ENCODE measurements at regions not wholly inside any gene's neighbourhood (a gene's known extent, or its start where the extent isn't known, plus 50 kb on each side); places are given as distances from the start of the nearest gene placed in this dataset.

GRCh38 chr16:86037999-86038925 is 139.3 kb downstream of the IRF8 start:
- TF ChIP-seq POLR2A (IDR thresholded peaks at IDR 0.05; ENCODE audit: borderline replicate concordance, extremely low read depth, insufficient read depth, insufficient read length) (no peak), FOSL1 (IDR thresholded peaks at IDR 0.05; ENCODE audit: low read depth) (no peak), POLR2AphosphoS5 (IDR thresholded peaks at IDR 0.05; ENCODE audit: low read depth, low read length) (no peak), EZH2 (IDR thresholded peaks at IDR 0.05) (no peak), MAX (IDR thresholded peaks at IDR 0.05) (no peak), CTCF (IDR thresholded peaks at IDR 0.05 in 2 of 3, conservative IDR thresholded peaks at IDR 0.05 in 1 of 3; ENCODE audit: borderline replicate concordance in 1 of 3, insufficient read depth in 1 of 3, low read depth in 2 of 3, low read length in 2 of 3) (no peak)
